H1 (cell line): ENCODE measurements at regions not wholly inside any gene's neighbourhood (a gene's known extent, or its start where the extent isn't known, plus 50 kb on each side); places are given as distances from the start of the nearest gene placed in this dataset.

Experiments used
- CTCF ChIA-PET: fragments of 300-600 bp; sonication (Branson Sonifier 250); formaldehyde crosslinking; loops from one replicate; lab custom pipeline; 2021; ENCODE audit not compliant: partially characterized antibody; lab: Charles Lee
- POLR2A ChIA-PET: fragments of 300-600 bp; sonication (Branson Sonifier 250); formaldehyde crosslinking; loops from one replicate; lab custom pipeline; 2021; ENCODE audit warnings: inconsistent platforms; ENCODE audit not compliant: partially characterized antibody; lab: Charles Lee
- DNase-seq, 2 experiments: peaks; one replicate each; pipeline versions ENCODE4 v3.0.0 to v3.0.0-alpha.2; 2010 to 2022; ENCODE audit warnings: low spot score in 2 of 2, low read depth in 1 of 2, mixed read lengths in 1 of 2
- FAIRE-seq: peaks from 2 replicates; lab custom pipeline; 2011; peaks lifted over from hg19 to GRCh38; lab: Jason Lieb, UNC
- H2AFZ ChIP-seq: 2 replicates; pipeline ENCODE4 v1.8.1; 2012; ENCODE audit warnings: low read length, inconsistent platforms
- H2AK5ac ChIP-seq: 2 replicates; pipeline ENCODE4 v1.6.1; 2013; ENCODE audit warnings: low read depth, low read length
- H2BK120ac ChIP-seq: replicated peaks from 2 replicates; pipeline ENCODE3; 2013; ENCODE audit warnings: low read depth, low read length, inconsistent platforms
- H2BK12ac ChIP-seq: 2 replicates; pipeline ENCODE4 v1.6.1; 2013; ENCODE audit warnings: low read depth, low read length
- H2BK15ac ChIP-seq: 2 replicates; pipeline ENCODE4 v1.6.1; 2013; ENCODE audit warnings: low read length
- H2BK20ac ChIP-seq: 2 replicates; pipeline ENCODE4 v1.6.1; 2013; ENCODE audit warnings: low read length
- H2BK5ac ChIP-seq: 2 replicates; pipeline ENCODE4 v1.6.1; 2013; ENCODE audit warnings: low read depth, low read length
- H3K14ac ChIP-seq: 2 replicates; pipeline ENCODE4 v1.6.1; 2013; ENCODE audit warnings: inconsistent platforms; ENCODE audit not compliant: insufficient read length
- H3K18ac ChIP-seq: 2 replicates; pipeline ENCODE4 v1.6.1; 2013; ENCODE audit warnings: low read length; ENCODE audit errors: extremely low read depth
- H3K23ac ChIP-seq: 2 replicates; pipeline ENCODE4 v1.6.1; 2013; ENCODE audit warnings: inconsistent platforms; ENCODE audit not compliant: insufficient read length
- H3K23me2 ChIP-seq: 2 replicates; pipeline ENCODE4 v1.6.1; 2013; ENCODE audit warnings: low read depth, low read length
- H3K27ac ChIP-seq: 2 replicates; pipeline ENCODE4 v1.6.1; 2011; ENCODE audit warnings: low read depth, low read length, inconsistent platforms
- H3K27me3 ChIP-seq, 4 experiments: replicated peaks in 1 of 4; 1 replicate in 1 of 4; 2 replicates in 3 of 4; pipeline versions ENCODE4 v1.6.1 to v1.8.1; 2011 to 2013; ENCODE audit warnings: low read length in 3 of 4, mild to moderate bottlenecking in 3 of 4, inconsistent platforms in 2 of 4, mixed read lengths in 2 of 4, moderate library complexity in 1 of 4; ENCODE audit not compliant: control insufficient read depth in 3 of 4, insufficient read depth in 3 of 4; ENCODE audit errors: extremely low read depth in 1 of 4
- H3K36me3 ChIP-seq, 4 experiments: 2 replicates each; pipeline versions ENCODE4 v1.6.1 to v1.8.1; 2011 to 2013; ENCODE audit warnings: mild to moderate bottlenecking in 4 of 4, low read length in 3 of 4, moderate library complexity in 2 of 4, control low read depth in 1 of 4, inconsistent platforms in 1 of 4; ENCODE audit not compliant: insufficient read depth in 4 of 4, control insufficient read depth in 2 of 4
- H3K4ac ChIP-seq: replicated peaks from 2 replicates; pipeline ENCODE3; 2013; ENCODE audit warnings: low read length, low read depth, mixed read lengths, inconsistent platforms; ENCODE audit not compliant: insufficient read length
- H3K4me1 ChIP-seq, 4 experiments: replicated peaks in 1 of 4; 1 replicate in 1 of 4; 2 replicates in 3 of 4; pipeline versions ENCODE4 v1.6.1 to v1.8.1; 2011 to 2013; ENCODE audit warnings: low read length in 3 of 4, inconsistent platforms in 2 of 4, mixed read lengths in 1 of 4; ENCODE audit not compliant: insufficient read depth in 4 of 4, control insufficient read depth in 3 of 4
- H3K4me2 ChIP-seq, 2 experiments: 2 replicates each; pipeline versions ENCODE4 v1.6.1 to v1.8.1; 2011 to 2013; ENCODE audit warnings: low read depth in 2 of 2, low read length in 2 of 2, control low read depth in 1 of 2, inconsistent platforms in 1 of 2, mild to moderate bottlenecking in 1 of 2; ENCODE audit not compliant: insufficient read depth in 1 of 2
- H3K4me3 ChIP-seq, 4 experiments: fragments of 200-600, 300-600 bp in 1 of 4; sonication (generic), shearing (Covaris generic), sonication (Bioruptor Twin) in 1 of 4; 2 replicates each; pipeline versions ENCODE4 v1.5.1 to v1.8.1; 2011 to 2016; ENCODE audit warnings: low read length in 4 of 4, low read depth in 3 of 4, control low read depth in 2 of 4, inconsistent platforms in 2 of 4, mild to moderate bottlenecking in 2 of 4, mixed read lengths in 1 of 4, moderate library complexity in 1 of 4; ENCODE audit not compliant: insufficient read depth in 2 of 4; ENCODE audit errors: extremely low read depth in 1 of 4
- H3K56ac ChIP-seq: replicated peaks from 2 replicates; pipeline ENCODE3; 2013; ENCODE audit warnings: low read depth, mild to moderate bottlenecking, mixed read lengths, low read length, inconsistent platforms; ENCODE audit not compliant: insufficient read length
- H3K79me1 ChIP-seq: 2 replicates; pipeline ENCODE4 v1.6.1; 2013; ENCODE audit warnings: low read depth, low read length, control low read depth
- H3K79me2 ChIP-seq, 2 experiments: 2 replicates each; pipeline versions ENCODE4 v1.6.1 to v1.8.1; 2012 to 2013; ENCODE audit warnings: low read length in 2 of 2, mild to moderate bottlenecking in 2 of 2, inconsistent platforms in 1 of 2; ENCODE audit not compliant: insufficient read depth in 2 of 2, control insufficient read depth in 1 of 2
- H3K9ac ChIP-seq, 4 experiments: replicated peaks in 1 of 4; 1 replicate in 1 of 4; 2 replicates in 3 of 4; pipeline versions ENCODE4 v1.6.1 to v1.8.1; 2011 to 2013; ENCODE audit warnings: low read depth in 3 of 4, low read length in 3 of 4, control low read depth in 2 of 4, mild to moderate bottlenecking in 2 of 4, moderate library complexity in 2 of 4, inconsistent platforms in 1 of 4; ENCODE audit errors: extremely low read depth in 1 of 4
- H3K9me3 ChIP-seq, 2 experiments: 2 replicates each; pipeline versions ENCODE4 v1.6.1 to v1.8.1; 2012 to 2013; ENCODE audit warnings: mild to moderate bottlenecking in 2 of 2, moderate library complexity in 2 of 2, control low read depth in 1 of 2, inconsistent platforms in 1 of 2, low read depth in 1 of 2, low read length in 1 of 2, mixed read lengths in 1 of 2; ENCODE audit not compliant: insufficient read depth in 2 of 2
- H4K20me1 ChIP-seq, 2 experiments: replicated peaks in 1 of 2; 2 replicates each; pipeline versions ENCODE3 to v1.8.1; 2011 to 2013; ENCODE audit warnings: inconsistent platforms in 2 of 2, low read length in 2 of 2, mild to moderate bottlenecking in 1 of 2; ENCODE audit not compliant: insufficient read depth in 2 of 2, control insufficient read depth in 1 of 2
- H4K5ac ChIP-seq: 2 replicates; pipeline ENCODE4 v1.6.1; 2013; ENCODE audit warnings: low read length, low read depth, mixed read lengths, inconsistent platforms; ENCODE audit not compliant: insufficient read length
- H4K8ac ChIP-seq: 2 replicates; pipeline ENCODE4 v1.8.0; 2013; ENCODE audit warnings: mild to moderate bottlenecking, moderate library complexity, low read length, inconsistent platforms; ENCODE audit not compliant: insufficient read depth; ENCODE audit errors: extremely low read depth
- H4K91ac ChIP-seq: replicated peaks from 2 replicates; pipeline ENCODE3; 2013; ENCODE audit warnings: low read length, mixed read lengths, inconsistent platforms; ENCODE audit not compliant: insufficient read length
- BACH1 ChIP-seq: IDR thresholded peaks from 2 replicates; pipeline ENCODE4 v1.6.1; 2012; ENCODE audit warnings: low read length, improper control_type of control experiment
- CHD1 ChIP-seq: IDR thresholded peaks from 2 replicates; pipeline ENCODE4 v1.6.1; 2012; ENCODE audit warnings: low read depth, low read length, improper control_type of control experiment
- E2F6 ChIP-seq: IDR thresholded peaks from 2 replicates; pipeline ENCODE4 v1.6.1; 2012; ENCODE audit warnings: inconsistent platforms
- FOSL1 ChIP-seq: IDR thresholded peaks from 2 replicates; pipeline ENCODE4 v1.6.1; 2011; ENCODE audit warnings: mild to moderate bottlenecking, low read depth, low read length, moderate library complexity; ENCODE audit not compliant: insufficient read depth
- JUND ChIP-seq: IDR thresholded peaks from 2 replicates; pipeline ENCODE4 v1.6.1; 2011; ENCODE audit warnings: mild to moderate bottlenecking, improper control_type of control experiment, low read length
- KDM1A ChIP-seq: fragments of 200-600, 300-600 bp; sonication (generic); IDR thresholded peaks from 2 replicates; pipeline ENCODE4 v1.7.1; 2016; ENCODE audit warnings: mild to moderate bottlenecking, low read length, borderline replicate concordance
- NRF1 ChIP-seq: IDR thresholded peaks from 2 replicates; pipeline ENCODE4 v1.6.1; 2011; ENCODE audit warnings: mild to moderate bottlenecking, low read depth, low read length, improper control_type of control experiment
- POLR2A ChIP-seq, 2 experiments: IDR thresholded peaks; 1 replicate in 1 of 2; 2 replicates in 1 of 2; pipeline ENCODE4 v1.6.1; 2011; ENCODE audit warnings: low read depth in 2 of 2, low read length in 2 of 2, mild to moderate bottlenecking in 2 of 2; ENCODE audit errors: control extremely low read depth in 1 of 2
- RFX5 ChIP-seq: IDR thresholded peaks from 2 replicates; pipeline ENCODE4 v1.6.1; 2011; ENCODE audit warnings: low read depth, low read length, improper control_type of control experiment, borderline replicate concordance
- TAF1 ChIP-seq: IDR thresholded peaks from 2 replicates; pipeline ENCODE4 v1.6.1; 2011; ENCODE audit warnings: mild to moderate bottlenecking, low read depth, low read length
- WGBS, 2 experiments: shearing (Covaris generic) in 1 of 2; methylation state at CpG; one replicate each; pipeline versions ENCODE4 v1.1.6 to v1.1.7; 2013 to 2015; ENCODE audit warnings: low lambda C conversion rate in 2 of 2, mixed read lengths in 2 of 2, inconsistent platforms in 1 of 2, low coverage in 1 of 2, missing lambda C conversion rate in 1 of 2; ENCODE audit not compliant: insufficient replicate concordance in 2 of 2, insufficient coverage in 1 of 2, insufficient read length in 1 of 2; ENCODE audit errors: extremely low coverage in 1 of 2, missing lambda C conversion rate in 1 of 2; 5-methylcytosine and 5-hydroxymethylcytosine counted together

- H3K56ac ChIP-seq = no peak overlapping the region
- no peak overlapping the region for H2BK12ac ChIP-seq
- CTCF ChIA-PET = interaction anchor here (0.6 to 3.5 kb wide), 13 partner anchors 8 to 196 kb away, joined by 3 to 20 read pairs (median 4); no protein-coding TSS in a partner anchor
- H3K23me2 ChIP-seq = no peaks in the 10 kb centered on the region
- H2BK20ac ChIP-seq = peak overlapping the region; percentile 6; the same call in 1 of the 2 replicates
- no peak overlapping the region for H3K14ac ChIP-seq
- no peaks in the 10 kb centered on the region for H3K79me1 ChIP-seq
- H3K79me2 ChIP-seq = no peaks in the 10 kb centered on the region
- no peak overlapping the region for H3K4me3 ChIP-seq
- H4K5ac ChIP-seq = no peak overlapping the region
- H4K20me1 ChIP-seq = no peaks in the 10 kb centered on the region
- no peak overlapping the region for H3K9ac ChIP-seq
- H3K4me2 ChIP-seq = no peak overlapping the region
- no peak overlapping the region for H2BK15ac ChIP-seq
- no peak overlapping the region for H3K27ac ChIP-seq
- H2AFZ ChIP-seq = no peak overlapping the region
- WGBS, 2 experiments = 89% methylated on average over 4 of the region's 4 CpGs; no CpG with 5 or more reads in 1 of the 2 experiments
- H4K91ac ChIP-seq = no peak overlapping the region
- H3K4ac ChIP-seq = no peak overlapping the region
- no peak overlapping the region; the same call in 1 of the 2 replicates for H3K18ac ChIP-seq
- H2AK5ac ChIP-seq = no peak overlapping the region
- POLR2A ChIA-PET = interaction anchor here (1.3 kb wide), 1 partner anchor 58 kb away, joined by 3 read pairs; no protein-coding TSS in a partner anchor
- no peak overlapping the region for H3K23ac ChIP-seq
- no peak for FAIRE-seq
- peak overlapping the region; percentile 60; the same call in 1 of the 2 replicates for H2BK5ac ChIP-seq
- no peaks in the 10 kb centered on the region for H3K27me3 ChIP-seq
- H2BK120ac ChIP-seq = no peak overlapping the region
- no peaks in the 10 kb centered on the region for H3K36me3 ChIP-seq
- H3K9me3 ChIP-seq = no peaks in the 10 kb centered on the region
- peaks cover 0 to 11% (median 3%) of the 10 kb centered on the region in 4 experiments; a peak in 2 of 7 replicates for H3K4me1 ChIP-seq
- TF ChIP-seq KDM1A = no peak
- TF ChIP-seq BACH1 = no peak
- TF ChIP-seq CHD1 = no peak
- TF ChIP-seq JUND = no peak
- no peak for TF ChIP-seq FOSL1
- TF ChIP-seq POLR2A (IDR thresholded peaks at IDR 0.05; ENCODE audit: control extremely low read depth in 1 of 2, low read depth in 2 of 2, low read length in 2 of 2) = no peak
- TF ChIP-seq E2F6 = no peak
- no peak for TF ChIP-seq NRF1
- no peak for TF ChIP-seq RFX5
- no peak for TF ChIP-seq TAF1
- no peak overlapping the region for H4K8ac ChIP-seq
- no peak for DNase-seq
Measured at GRCh38 chr1:94714552-94714951, 105.6 kb upstream of the SLC44A3 start.
